WTC11 (cell line): ENCODE measurements at regions not wholly inside any gene's neighbourhood (a gene's known extent, or its start where the extent isn't known, plus 50 kb on each side); places are given as distances from the start of the nearest gene placed in this dataset.

Source experiments
- ATF1 ChIP-seq: sonication (generic); formaldehyde crosslinking; IDR thresholded peaks from 2 replicates; pipeline ENCODE4 v1.8.1; 2023; ENCODE audit warnings: mild to moderate bottlenecking, moderate library complexity, missing genetic modification reagents
- FOXP1 ChIP-seq: sonication (generic); formaldehyde crosslinking; IDR thresholded peaks from 2 replicates; pipeline ENCODE4 v1.8.0; 2022; ENCODE audit warnings: missing genetic modification reagents, mild to moderate bottlenecking, moderate library complexity, borderline replicate concordance
- SP1 ChIP-seq: sonication (generic); formaldehyde crosslinking; conservative IDR thresholded peaks from 2 replicates; pipeline ENCODE4 v1.8.1; 2022; ENCODE audit warnings: missing genetic modification reagents
- TEAD1 ChIP-seq: sonication (generic); formaldehyde crosslinking; IDR thresholded peaks from 2 replicates; pipeline ENCODE4 v1.8.0; 2022; ENCODE audit warnings: mild to moderate bottlenecking, missing genetic modification reagents
- ZNF232 ChIP-seq: sonication (generic); formaldehyde crosslinking; IDR thresholded peaks from 2 replicates; pipeline ENCODE4 v1.8.0; 2022; ENCODE audit warnings: mild to moderate bottlenecking, missing genetic modification reagents
- TF ChIP-seq, protein P1 (sequence below): fragments of 200-600 bp; IDR thresholded peaks from 2 replicates; pipeline ENCODE4 v1.8.0; 2022; ENCODE audit warnings: antibody characterized with exemption
- TF ChIP-seq, protein P2 (sequence below): sonication (generic); formaldehyde crosslinking; IDR thresholded peaks from 2 replicates; pipeline ENCODE4 v1.8.1; 2023; ENCODE audit warnings: mild to moderate bottlenecking, missing genetic modification reagents
- TF ChIP-seq, protein P3 (sequence below): sonication (generic); formaldehyde crosslinking; IDR thresholded peaks from 2 replicates; pipeline ENCODE4 v1.8.1; 2022; ENCODE audit warnings: mild to moderate bottlenecking, moderate library complexity, missing genetic modification reagents
- TF ChIP-seq, protein P4 (sequence below): sonication (generic); formaldehyde crosslinking; IDR thresholded peaks from 2 replicates; pipeline ENCODE4 v1.8.0; 2022; ENCODE audit warnings: mild to moderate bottlenecking, missing genetic modification reagents
- TF ChIP-seq, protein P5 (sequence below): sonication (generic); formaldehyde crosslinking; IDR thresholded peaks from 2 replicates; pipeline ENCODE4 v1.8.1; 2022; ENCODE audit warnings: missing genetic modification reagents, borderline replicate concordance
- TF ChIP-seq, protein P6 (sequence below): sonication (generic); formaldehyde crosslinking; IDR thresholded peaks from 2 replicates; pipeline ENCODE4 v1.8.1; 2022; ENCODE audit warnings: low read depth, missing genetic modification reagents, borderline replicate concordance

DNA sequence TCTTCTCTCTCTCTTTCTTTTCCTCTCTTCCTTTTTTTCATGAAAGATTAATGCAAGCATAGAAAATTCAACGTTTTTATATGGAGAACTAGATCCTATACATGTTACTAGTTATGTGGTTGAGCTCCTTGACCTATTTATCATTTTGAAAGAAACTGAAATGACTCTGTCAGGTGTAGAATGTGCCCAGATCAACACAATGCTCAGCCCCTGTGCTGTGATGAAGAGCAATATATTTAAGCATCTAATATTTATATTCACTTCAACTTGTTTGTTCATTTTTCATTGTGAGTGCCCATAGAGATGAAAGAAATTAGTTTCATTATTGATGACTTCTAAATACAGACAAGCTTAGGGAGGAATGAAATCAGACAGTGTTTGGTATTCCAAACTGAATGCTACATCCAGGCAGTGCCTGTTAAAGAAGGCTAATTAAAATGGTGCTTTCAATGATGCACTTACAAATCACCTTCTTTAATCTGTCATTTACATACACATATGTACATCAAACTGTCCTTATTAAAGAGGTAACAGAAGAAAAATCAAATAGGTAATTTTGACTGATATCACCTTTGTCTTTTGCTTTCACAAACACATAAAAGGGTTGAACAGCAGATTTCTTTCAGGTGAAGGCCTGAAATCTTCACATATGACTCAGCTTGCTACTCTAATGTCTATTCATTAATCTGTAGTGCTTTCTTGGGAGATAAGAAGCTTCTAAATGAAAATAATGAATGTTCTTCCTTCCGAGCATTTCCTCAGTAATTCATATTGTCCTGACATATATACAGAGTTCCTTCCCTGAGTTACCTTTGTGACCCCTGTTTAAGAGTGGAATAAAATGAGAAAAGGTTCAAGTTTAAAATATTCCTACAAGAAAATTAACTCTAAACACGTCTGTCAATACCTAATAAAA lies 915.9 kb downstream of the PDHA2 start:
- TF ChIP-seq, protein P1, sequence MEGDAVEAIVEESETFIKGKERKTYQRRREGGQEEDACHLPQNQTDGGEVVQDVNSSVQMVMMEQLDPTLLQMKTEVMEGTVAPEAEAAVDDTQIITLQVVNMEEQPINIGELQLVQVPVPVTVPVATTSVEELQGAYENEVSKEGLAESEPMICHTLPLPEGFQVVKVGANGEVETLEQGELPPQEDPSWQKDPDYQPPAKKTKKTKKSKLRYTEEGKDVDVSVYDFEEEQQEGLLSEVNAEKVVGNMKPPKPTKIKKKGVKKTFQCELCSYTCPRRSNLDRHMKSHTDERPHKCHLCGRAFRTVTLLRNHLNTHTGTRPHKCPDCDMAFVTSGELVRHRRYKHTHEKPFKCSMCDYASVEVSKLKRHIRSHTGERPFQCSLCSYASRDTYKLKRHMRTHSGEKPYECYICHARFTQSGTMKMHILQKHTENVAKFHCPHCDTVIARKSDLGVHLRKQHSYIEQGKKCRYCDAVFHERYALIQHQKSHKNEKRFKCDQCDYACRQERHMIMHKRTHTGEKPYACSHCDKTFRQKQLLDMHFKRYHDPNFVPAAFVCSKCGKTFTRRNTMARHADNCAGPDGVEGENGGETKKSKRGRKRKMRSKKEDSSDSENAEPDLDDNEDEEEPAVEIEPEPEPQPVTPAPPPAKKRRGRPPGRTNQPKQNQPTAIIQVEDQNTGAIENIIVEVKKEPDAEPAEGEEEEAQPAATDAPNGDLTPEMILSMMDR: no peak
- TF ChIP-seq, protein P2, sequence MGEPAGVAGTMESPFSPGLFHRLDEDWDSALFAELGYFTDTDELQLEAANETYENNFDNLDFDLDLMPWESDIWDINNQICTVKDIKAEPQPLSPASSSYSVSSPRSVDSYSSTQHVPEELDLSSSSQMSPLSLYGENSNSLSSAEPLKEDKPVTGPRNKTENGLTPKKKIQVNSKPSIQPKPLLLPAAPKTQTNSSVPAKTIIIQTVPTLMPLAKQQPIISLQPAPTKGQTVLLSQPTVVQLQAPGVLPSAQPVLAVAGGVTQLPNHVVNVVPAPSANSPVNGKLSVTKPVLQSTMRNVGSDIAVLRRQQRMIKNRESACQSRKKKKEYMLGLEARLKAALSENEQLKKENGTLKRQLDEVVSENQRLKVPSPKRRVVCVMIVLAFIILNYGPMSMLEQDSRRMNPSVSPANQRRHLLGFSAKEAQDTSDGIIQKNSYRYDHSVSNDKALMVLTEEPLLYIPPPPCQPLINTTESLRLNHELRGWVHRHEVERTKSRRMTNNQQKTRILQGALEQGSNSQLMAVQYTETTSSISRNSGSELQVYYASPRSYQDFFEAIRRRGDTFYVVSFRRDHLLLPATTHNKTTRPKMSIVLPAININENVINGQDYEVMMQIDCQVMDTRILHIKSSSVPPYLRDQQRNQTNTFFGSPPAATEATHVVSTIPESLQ (CRISPR knock-in tag): no peak
- TF ChIP-seq, protein P3, sequence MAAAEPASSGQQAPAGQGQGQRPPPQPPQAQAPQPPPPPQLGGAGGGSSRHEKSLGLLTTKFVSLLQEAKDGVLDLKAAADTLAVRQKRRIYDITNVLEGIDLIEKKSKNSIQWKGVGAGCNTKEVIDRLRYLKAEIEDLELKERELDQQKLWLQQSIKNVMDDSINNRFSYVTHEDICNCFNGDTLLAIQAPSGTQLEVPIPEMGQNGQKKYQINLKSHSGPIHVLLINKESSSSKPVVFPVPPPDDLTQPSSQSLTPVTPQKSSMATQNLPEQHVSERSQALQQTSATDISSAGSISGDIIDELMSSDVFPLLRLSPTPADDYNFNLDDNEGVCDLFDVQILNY (CRISPR knock-in tag): no peak
- TF ChIP-seq ZNF232 (CRISPR knock-in tag) (no peak), SP1 (CRISPR knock-in tag) (no peak), FOXP1 (CRISPR knock-in tag) (no peak), TEAD1 (no peak), ATF1 (CRISPR knock-in tag) (no peak)
- TF ChIP-seq, protein P4, sequence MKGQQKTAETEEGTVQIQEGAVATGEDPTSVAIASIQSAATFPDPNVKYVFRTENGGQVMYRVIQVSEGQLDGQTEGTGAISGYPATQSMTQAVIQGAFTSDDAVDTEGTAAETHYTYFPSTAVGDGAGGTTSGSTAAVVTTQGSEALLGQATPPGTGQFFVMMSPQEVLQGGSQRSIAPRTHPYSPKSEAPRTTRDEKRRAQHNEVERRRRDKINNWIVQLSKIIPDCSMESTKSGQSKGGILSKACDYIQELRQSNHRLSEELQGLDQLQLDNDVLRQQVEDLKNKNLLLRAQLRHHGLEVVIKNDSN (CRISPR knock-in tag): no peak
- TF ChIP-seq, protein P5, sequence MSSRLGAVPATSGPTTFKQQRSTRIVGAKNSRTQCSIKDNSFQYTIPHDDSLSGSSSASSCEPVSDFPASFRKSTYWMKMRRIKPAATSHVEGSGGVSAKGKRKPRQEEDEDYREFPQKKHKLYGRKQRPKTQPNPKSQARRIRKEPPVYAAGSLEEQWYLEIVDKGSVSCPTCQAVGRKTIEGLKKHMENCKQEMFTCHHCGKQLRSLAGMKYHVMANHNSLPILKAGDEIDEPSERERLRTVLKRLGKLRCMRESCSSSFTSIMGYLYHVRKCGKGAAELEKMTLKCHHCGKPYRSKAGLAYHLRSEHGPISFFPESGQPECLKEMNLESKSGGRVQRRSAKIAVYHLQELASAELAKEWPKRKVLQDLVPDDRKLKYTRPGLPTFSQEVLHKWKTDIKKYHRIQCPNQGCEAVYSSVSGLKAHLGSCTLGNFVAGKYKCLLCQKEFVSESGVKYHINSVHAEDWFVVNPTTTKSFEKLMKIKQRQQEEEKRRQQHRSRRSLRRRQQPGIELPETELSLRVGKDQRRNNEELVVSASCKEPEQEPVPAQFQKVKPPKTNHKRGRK (CRISPR knock-in tag): no peak
- TF ChIP-seq, protein P6, sequence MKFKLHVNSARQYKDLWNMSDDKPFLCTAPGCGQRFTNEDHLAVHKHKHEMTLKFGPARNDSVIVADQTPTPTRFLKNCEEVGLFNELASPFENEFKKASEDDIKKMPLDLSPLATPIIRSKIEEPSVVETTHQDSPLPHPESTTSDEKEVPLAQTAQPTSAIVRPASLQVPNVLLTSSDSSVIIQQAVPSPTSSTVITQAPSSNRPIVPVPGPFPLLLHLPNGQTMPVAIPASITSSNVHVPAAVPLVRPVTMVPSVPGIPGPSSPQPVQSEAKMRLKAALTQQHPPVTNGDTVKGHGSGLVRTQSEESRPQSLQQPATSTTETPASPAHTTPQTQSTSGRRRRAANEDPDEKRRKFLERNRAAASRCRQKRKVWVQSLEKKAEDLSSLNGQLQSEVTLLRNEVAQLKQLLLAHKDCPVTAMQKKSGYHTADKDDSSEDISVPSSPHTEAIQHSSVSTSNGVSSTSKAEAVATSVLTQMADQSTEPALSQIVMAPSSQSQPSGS: no peak
